ENCODE measurements at regions not wholly inside any gene's neighbourhood (a gene's known extent, or its start where the extent isn't known, plus 50 kb on each side); places are given as distances from the start of the nearest gene placed in this dataset.

GRCh38 chr14:82359201-82359600 is 825.5 kb upstream of the SEL1L start:
- H3K27ac ChIP-seq (replicated peaks): no peak overlapping the region
- no peaks in the 10 kb centered on the region for H3K27me3 ChIP-seq (ENCODE audit: insufficient read depth, poor library complexity, severe bottlenecking)
- H3K4me3 ChIP-seq (replicated peaks; ENCODE audit: insufficient read depth, low read length): no peak overlapping the region
- no peak for DNase-seq (ENCODE audit: low read depth in 1 of 2, low spot score in 1 of 2)
- TF ChIP-seq CTCF (IDR thresholded peaks at IDR 0.05; ENCODE audit: insufficient read depth, low read length): no peak
- TF ChIP-seq POLR2AphosphoS5 (IDR thresholded peaks at IDR 0.05; ENCODE audit: low read depth): no peak
- no peak for TF ChIP-seq SPI1 (IDR thresholded peaks at IDR 0.05; ENCODE audit: borderline replicate concordance, low read depth)
- no peak for TF ChIP-seq REST (IDR thresholded peaks at IDR 0.05; ENCODE audit: insufficient replicate concordance, low read depth)
- TF ChIP-seq GABPA (IDR thresholded peaks at IDR 0.05; ENCODE audit: low read depth): no peak

GRCh38 chr14:82362452-82362851 is 828.8 kb upstream of the SEL1L start:
- Histone ChIP-seq H3K4me3 (replicated peaks; ENCODE audit: insufficient read depth, low read length) (no peak overlapping the region), H3K27ac (replicated peaks) (no peak overlapping the region), H3K27me3 (ENCODE audit: insufficient read depth, poor library complexity, severe bottlenecking) (no peaks in the 10 kb centered on the region)
- TF ChIP-seq CTCF (IDR thresholded peaks at IDR 0.05; ENCODE audit: insufficient read depth, low read length) (no peak), SPI1 (IDR thresholded peaks at IDR 0.05; ENCODE audit: borderline replicate concordance, low read depth) (no peak), POLR2AphosphoS5 (IDR thresholded peaks at IDR 0.05; ENCODE audit: low read depth) (no peak), REST (IDR thresholded peaks at IDR 0.05; ENCODE audit: insufficient replicate concordance, low read depth) (no peak)
- no peak for DNase-seq (ENCODE audit: low read depth in 1 of 2, low spot score in 1 of 2)

GRCh38 chr14:82365471-82365870 is 831.8 kb upstream of the SEL1L start:
- H3K27me3 ChIP-seq (ENCODE audit: insufficient read depth, poor library complexity, severe bottlenecking): no peaks in the 10 kb centered on the region
- no peak for DNase-seq (ENCODE audit: low read depth in 1 of 2, low spot score in 1 of 2)
- H3K27ac ChIP-seq (replicated peaks): no peak overlapping the region
- TF ChIP-seq POLR2AphosphoS5 (IDR thresholded peaks at IDR 0.05; ENCODE audit: low read depth): no peak
- no peak overlapping the region for H3K4me3 ChIP-seq (replicated peaks; ENCODE audit: insufficient read depth, low read length)

- Histone ChIP-seq H3K27ac (replicated peaks) (no peak overlapping the region), H3K27me3 (ENCODE audit: insufficient read depth, poor library complexity, severe bottlenecking) (no peaks in the 10 kb centered on the region), H3K4me3 (replicated peaks; ENCODE audit: insufficient read depth, low read length) (no peak overlapping the region)
- TF ChIP-seq SPI1 (IDR thresholded peaks at IDR 0.05; ENCODE audit: borderline replicate concordance, low read depth) (no peak), POLR2AphosphoS5 (IDR thresholded peaks at IDR 0.05; ENCODE audit: low read depth) (no peak), CTCF (IDR thresholded peaks at IDR 0.05; ENCODE audit: insufficient read depth, low read length) (no peak), GABPA (IDR thresholded peaks at IDR 0.05; ENCODE audit: low read depth) (no peak), REST (IDR thresholded peaks at IDR 0.05; ENCODE audit: insufficient replicate concordance, low read depth) (no peak)
- no peak for DNase-seq (ENCODE audit: low read depth in 1 of 2, low spot score in 1 of 2)
Measured at GRCh38 chr14:82366803-82367202, 833.1 kb upstream of the SEL1L start.
